HL-60 (cell line): ENCODE measurements at regions not wholly inside any gene's neighbourhood (a gene's known extent, or its start where the extent isn't known, plus 50 kb on each side); places are given as distances from the start of the nearest gene placed in this dataset.

Experiments
- DNase-seq, 2 experiments: peaks; one replicate each; pipeline ENCODE4 v3.0.0-alpha.2; 2010 to 2020; ENCODE audit warnings: low read depth in 1 of 2, low spot score in 1 of 2
- H3K27ac ChIP-seq: fragments of 250-450 bp; sonication (Bioruptor Pico); replicated peaks from 2 replicates; pipeline ENCODE4 v1.5.1; 2020; ENCODE audit warnings: mild to moderate bottlenecking, moderate library complexity
- H3K27me3 ChIP-seq: fragments of 250-450 bp; sonication (Bioruptor Pico); 2 replicates; pipeline ENCODE4 v1.5.1; 2021; ENCODE audit warnings: mild to moderate bottlenecking, moderate library complexity; ENCODE audit not compliant: insufficient read depth, poor library complexity, severe bottlenecking
- H3K4me3 ChIP-seq: replicated peaks from 2 replicates; pipeline ENCODE4 v1.5.1; 2011; ENCODE audit warnings: mild to moderate bottlenecking, control low read depth, low read length; ENCODE audit not compliant: insufficient read depth
- CTCF ChIP-seq: IDR thresholded peaks from one replicate; pipeline ENCODE4 v1.5.1; 2011; ENCODE audit warnings: low read length, control low read depth, inconsistent platforms; ENCODE audit not compliant: insufficient read depth
- GABPA ChIP-seq: IDR thresholded peaks from 2 replicates; pipeline ENCODE4 v1.6.1; 2012; ENCODE audit warnings: low read depth
- POLR2AphosphoS5 ChIP-seq: IDR thresholded peaks from 2 replicates; pipeline ENCODE4 v1.6.1; 2012; ENCODE audit warnings: low read depth
- REST ChIP-seq: IDR thresholded peaks from 2 replicates; pipeline ENCODE4 v1.6.1; 2012; ENCODE audit warnings: low read depth; ENCODE audit not compliant: insufficient replicate concordance
- SPI1 ChIP-seq: IDR thresholded peaks from 2 replicates; pipeline ENCODE4 v1.6.1; 2012; ENCODE audit warnings: low read depth, mild to moderate bottlenecking, borderline replicate concordance

- Histone ChIP-seq H3K27me3 (no peaks in the 10 kb centered on the region), H3K27ac (no peak overlapping the region), H3K4me3 (no peak overlapping the region)
- DNase-seq = no peak
- no peak for TF ChIP-seq GABPA
- no peak for TF ChIP-seq SPI1
- no peak for TF ChIP-seq REST
- TF ChIP-seq POLR2AphosphoS5 = no peak
- TF ChIP-seq CTCF = no peak
These were observed 236.4 kb upstream of the ASCC3 start for GRCh38 chr6:101117393-101118135.

- Histone ChIP-seq H3K4me3 (no peak overlapping the region), H3K27me3 (no peaks in the 10 kb centered on the region), H3K27ac (no peak overlapping the region)
- no peak for DNase-seq
- TF ChIP-seq REST (no peak), POLR2AphosphoS5 (no peak), SPI1 (no peak), GABPA (no peak), CTCF (no peak)
These were observed 236.9 kb upstream of the ASCC3 start for GRCh38 chr6:101118136-101118396.

GRCh38 chr6:101120747-101121146 is 239.6 kb upstream of the ASCC3 start:
- Histone ChIP-seq H3K27ac (no peak overlapping the region), H3K4me3 (no peak overlapping the region), H3K27me3 (no peaks in the 10 kb centered on the region)
- DNase-seq = no peak
- TF ChIP-seq REST (no peak), SPI1 (no peak), GABPA (no peak), CTCF (no peak), POLR2AphosphoS5 (no peak)
